Body of pancreas (tissue), 4 donors: ENCODE measurements at regions not wholly inside any gene's neighbourhood (a gene's known extent, or its start where the extent isn't known, plus 50 kb on each side); places are given as distances from the start of the nearest gene placed in this dataset.

Experiments
- CTCF ChIP-seq, 7 experiments: fragments of 450-650 bp in 4 of 7; fragments of 200-600 bp in 3 of 7; sonication (generic) in 3 of 7; IDR thresholded peaks; one replicate each; pipeline ENCODE4 v1.5.1; 2016 to 2019; ENCODE audit warnings: antibody characterized with exemption in 7 of 7
- POLR2A ChIP-seq, 3 donors: fragments of 450-650 bp; IDR thresholded peaks; one replicate each; pipeline ENCODE4 v1.6.1; 2016; ENCODE audit warnings: antibody characterized with exemption in 3 of 3, mild to moderate bottlenecking in 2 of 3

- TF ChIP-seq POLR2A (IDR thresholded peaks at IDR 0.05): no peak
- no peak for TF ChIP-seq CTCF (IDR thresholded peaks at IDR 0.05)
Measured at GRCh38 chr14:43853541-43853940, 653.5 kb downstream of the FSCB start.
